H9 (cell line): ENCODE measurements at regions not wholly inside any gene's neighbourhood (a gene's known extent, or its start where the extent isn't known, plus 50 kb on each side); places are given as distances from the start of the nearest gene placed in this dataset.

Experiments used
- DNase-seq: peaks from one replicate; pipeline ENCODE4 v3.0.0-alpha.2; 2017
- H2AFZ ChIP-seq: one replicate; pipeline ENCODE4 v1.6.1; 2013; ENCODE audit warnings: mild to moderate bottlenecking, low read length, control low read depth, moderate library complexity
- H2AK5ac ChIP-seq: 2 replicates; pipeline ENCODE4 v1.6.1; 2013; ENCODE audit warnings: low read length, control low read depth, mixed read lengths; ENCODE audit not compliant: insufficient read length
- H2BK120ac ChIP-seq: one replicate; pipeline ENCODE4 v1.6.1; 2013; ENCODE audit warnings: low read depth, mild to moderate bottlenecking, low read length, control low read depth, inconsistent platforms; ENCODE audit not compliant: poor library complexity, severe bottlenecking
- H2BK12ac ChIP-seq: 2 replicates; pipeline ENCODE4 v1.6.1; 2013; ENCODE audit warnings: low read length, control low read depth, mixed read lengths, low read depth; ENCODE audit not compliant: insufficient read length
- H2BK15ac ChIP-seq: 2 replicates; pipeline ENCODE4 v1.6.1; 2013; ENCODE audit warnings: low read depth, low read length, control low read depth
- H2BK20ac ChIP-seq: one replicate; pipeline ENCODE4 v1.6.1; 2013; ENCODE audit warnings: low read depth, mild to moderate bottlenecking, low read length, control low read depth, inconsistent platforms; ENCODE audit not compliant: poor library complexity, severe bottlenecking
- H2BK5ac ChIP-seq: 2 replicates; pipeline ENCODE4 v1.6.1; 2013; ENCODE audit warnings: low read length, control low read depth, mixed read lengths; ENCODE audit not compliant: insufficient read length
- H3K14ac ChIP-seq: 2 replicates; pipeline ENCODE4 v1.6.1; 2013; ENCODE audit warnings: low read length, control low read depth; ENCODE audit not compliant: insufficient read depth
- H3K18ac ChIP-seq: 2 replicates; pipeline ENCODE4 v1.6.1; 2013; ENCODE audit warnings: low read depth, mild to moderate bottlenecking, mixed read lengths, low read length, control low read depth; ENCODE audit not compliant: insufficient read length
- H3K23ac ChIP-seq: 2 replicates; pipeline ENCODE4 v1.6.1; 2013; ENCODE audit warnings: low read length, control low read depth, mixed read lengths, low read depth; ENCODE audit not compliant: insufficient read length
- H3K23me2 ChIP-seq: 2 replicates; pipeline ENCODE4 v1.6.1; 2013; ENCODE audit warnings: low read depth, mild to moderate bottlenecking, mixed read lengths, low read length, control low read depth; ENCODE audit not compliant: insufficient read length, poor library complexity, severe bottlenecking
- H3K27ac ChIP-seq: 2 replicates; pipeline ENCODE4 v1.5.1; 2013; ENCODE audit warnings: low read length, control low read depth, mixed read lengths, low read depth; ENCODE audit not compliant: insufficient read length
- H3K27me3 ChIP-seq: 2 replicates; pipeline ENCODE4 v1.6.1; 2013; ENCODE audit warnings: low read length, control low read depth, inconsistent platforms; ENCODE audit not compliant: insufficient read depth
- H3K4ac ChIP-seq: 2 replicates; pipeline ENCODE4 v1.6.1; 2013; ENCODE audit warnings: low read depth, mild to moderate bottlenecking, control low read depth, inconsistent platforms, low read length, moderate library complexity
- H3K4me1 ChIP-seq: 2 replicates; pipeline ENCODE4 v1.6.1; 2013; ENCODE audit warnings: low read length, control low read depth, inconsistent platforms; ENCODE audit not compliant: insufficient read depth
- H3K4me2 ChIP-seq: 2 replicates; pipeline ENCODE4 v1.6.1; 2013; ENCODE audit warnings: low read length, control low read depth, mixed read lengths; ENCODE audit not compliant: insufficient read length, insufficient read depth
- H3K56ac ChIP-seq: 2 replicates; pipeline ENCODE4 v1.6.1; 2013; ENCODE audit warnings: low read depth, mild to moderate bottlenecking, mixed read lengths, low read length, control low read depth; ENCODE audit not compliant: insufficient read length
- H3K79me1 ChIP-seq: 2 replicates; pipeline ENCODE4 v1.6.1; 2013; ENCODE audit warnings: low read depth, mild to moderate bottlenecking, moderate library complexity, low read length, control low read depth, inconsistent platforms; ENCODE audit not compliant: insufficient read depth, poor library complexity, severe bottlenecking
- H3K79me2 ChIP-seq: 2 replicates; pipeline ENCODE4 v1.6.1; 2013; ENCODE audit warnings: low read length, control low read depth, inconsistent platforms; ENCODE audit not compliant: insufficient read depth
- H3K9ac ChIP-seq: 2 replicates; pipeline ENCODE4 v1.6.1; 2013; ENCODE audit warnings: low read length, control low read depth, mixed read lengths; ENCODE audit not compliant: insufficient read length; ENCODE audit errors: extremely low read depth
- H3K9me3 ChIP-seq: one replicate; pipeline ENCODE4 v1.6.1; 2013; ENCODE audit warnings: low read depth, low read length, inconsistent platforms; ENCODE audit not compliant: control insufficient read depth
- H3T11ph ChIP-seq: one replicate; pipeline ENCODE4 v1.6.1; 2013; ENCODE audit warnings: mild to moderate bottlenecking, low read length, control low read depth, inconsistent platforms
- H4K20me1 ChIP-seq: one replicate; pipeline ENCODE4 v1.6.1; 2013; ENCODE audit not compliant: control insufficient read depth, insufficient read length, insufficient read depth
- H4K5ac ChIP-seq: 2 replicates; pipeline ENCODE4 v1.6.1; 2013; ENCODE audit warnings: low read depth, mild to moderate bottlenecking, mixed read lengths, low read length, control low read depth; ENCODE audit not compliant: insufficient read length
- H4K8ac ChIP-seq: replicated peaks from 2 replicates; pipeline ENCODE4 v1.6.1; 2013; ENCODE audit warnings: low read length, control low read depth, mixed read lengths, low read depth; ENCODE audit not compliant: insufficient read length
- H4K91ac ChIP-seq: 2 replicates; pipeline ENCODE4 v1.6.1; 2013; ENCODE audit warnings: low read depth, mild to moderate bottlenecking, moderate library complexity, mixed read lengths, low read length, control low read depth; ENCODE audit not compliant: insufficient read length
- H3K27ac Mint-ChIP-seq, 3 experiments: 2 replicates in 2 of 3; 3 replicates in 1 of 3; pipeline ENCODE4 v1.8.0; 2020 to 2021; ENCODE audit warnings: mixed read lengths in 3 of 3, mild to moderate bottlenecking in 1 of 3, moderate library complexity in 1 of 3
- H3K27me3 Mint-ChIP-seq: 2 replicates; pipeline ENCODE4 v1.8.0; 2021; ENCODE audit warnings: low read depth, mild to moderate bottlenecking, moderate library complexity, mixed read lengths
- H3K36me3 Mint-ChIP-seq, 3 experiments: 2 replicates in 2 of 3; 3 replicates in 1 of 3; pipeline ENCODE4 v1.8.0; 2020 to 2021; ENCODE audit warnings: low read depth in 3 of 3, mixed read lengths in 3 of 3; ENCODE audit not compliant: insufficient read depth in 1 of 3
- H3K4me1 Mint-ChIP-seq, 2 experiments: 2 replicates each; pipeline ENCODE4 v1.8.0; 2020; ENCODE audit warnings: mixed read lengths in 2 of 2
- H3K4me3 Mint-ChIP-seq, 2 experiments: 2 replicates in 1 of 2; 3 replicates in 1 of 2; pipeline ENCODE4 v1.8.0; 2020 to 2021; ENCODE audit warnings: mild to moderate bottlenecking in 2 of 2, mixed read lengths in 2 of 2, moderate library complexity in 1 of 2
- H3K9me3 Mint-ChIP-seq, 2 experiments: 2 replicates in 1 of 2; 3 replicates in 1 of 2; pipeline ENCODE4 v1.8.0; 2020; ENCODE audit warnings: mild to moderate bottlenecking in 2 of 2, mixed read lengths in 2 of 2, moderate library complexity in 1 of 2
- CTCF ChIP-seq: fragments of 200-600 bp; sonication (generic); conservative IDR thresholded peaks from 3 replicates; pipeline ENCODE4 v1.8.0; 2021; ENCODE audit warnings: antibody characterized with exemption, mild to moderate bottlenecking
- WGBS: extraction: QIAGEN DNeasy Blood & Tissue Kit; methylation state at CpG from one replicate; pipeline ENCODE4 v1.1.7; 2013; ENCODE audit warnings: missing lambda C conversion rate, low lambda C conversion rate, mixed read lengths; ENCODE audit not compliant: insufficient read length; ENCODE audit errors: extremely low coverage; 5-methylcytosine and 5-hydroxymethylcytosine counted together

GRCh38 chr13:60990032-60990733, 425.5 kb downstream of the PCDH20 start:
- Histone ChIP-seq H3K79me2 (no peaks in the 10 kb centered on the region), H3K79me1 (no peaks in the 10 kb centered on the region), H3K9ac (no peak overlapping the region), H3K18ac (no peak overlapping the region), H2BK12ac (no peak overlapping the region), H4K20me1 (no peaks in the 10 kb centered on the region), H3K27ac (no peak overlapping the region), H3K9me3 (no peaks in the 10 kb centered on the region), H3K23me2 (no peaks in the 10 kb centered on the region), H3K4ac (no peak overlapping the region), H3K14ac (no peak overlapping the region), H3K27me3 (no peaks in the 10 kb centered on the region), H3K23ac (no peak overlapping the region), H3K4me2 (no peak overlapping the region), H2BK5ac (no peak overlapping the region), H2AK5ac (no peak overlapping the region), H3T11ph (no peak overlapping the region), H3K4me1 (no peaks in the 10 kb centered on the region), H4K8ac (no peak overlapping the region), H3K56ac (no peak overlapping the region), H4K91ac (no peak overlapping the region), H2BK20ac (no peak overlapping the region), H2BK120ac (no peak overlapping the region), H2BK15ac (no peak overlapping the region), H4K5ac (no peak overlapping the region), H2AFZ (no peak overlapping the region)
- no peaks in the 10 kb centered on the region for H3K27me3 Mint-ChIP-seq
- WGBS: no CpG with 5 or more reads among the region's 4 CpGs
- TF ChIP-seq CTCF: peak; percentile 60
- H3K36me3 Mint-ChIP-seq: no peaks in the 10 kb centered on the region
- DNase-seq: peak; percentile 35
- no peaks in the 10 kb centered on the region for H3K4me1 Mint-ChIP-seq
- H3K4me3 Mint-ChIP-seq: no peak overlapping the region
- no peaks in the 10 kb centered on the region for H3K9me3 Mint-ChIP-seq
- H3K27ac Mint-ChIP-seq: no peak overlapping the region; a peak in 1 of 7 replicates
